ENCODE measurements at regions not wholly inside any gene's neighbourhood (a gene's known extent, or its start where the extent isn't known, plus 50 kb on each side); places are given as distances from the start of the nearest gene placed in this dataset.
A peak's percentile ranks its signal among the peaks of the same experiment; 100 is the strongest.

DNA sequence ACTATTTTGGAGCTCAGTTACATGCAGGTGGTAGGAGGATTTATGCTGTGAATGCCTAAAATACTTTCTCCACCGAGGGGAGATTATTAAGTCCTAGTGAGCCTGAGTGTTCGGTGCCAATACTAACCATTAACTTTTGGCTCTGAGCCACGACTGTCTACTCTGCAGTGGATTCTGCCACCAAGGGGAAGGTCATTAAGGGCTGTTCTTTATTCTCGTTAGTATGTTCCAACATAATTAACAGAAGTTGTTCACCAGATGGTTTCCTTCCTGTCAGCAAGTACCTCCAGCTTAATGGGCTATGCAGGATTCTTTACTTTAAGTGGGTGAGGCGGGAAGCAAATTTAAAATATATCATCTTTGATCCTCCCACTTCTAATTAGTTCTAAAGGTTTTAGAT is 326.3 kb downstream of the BMP4 start:
- no peak for DNase-seq (ENCODE audit: insufficient read length, low spot score)
- no peak for FAIRE-seq
- TF ChIP-seq POLR2AphosphoS5 (IDR thresholded peaks at IDR 0.05; ENCODE audit: low read depth, low read length): no peak
- TF ChIP-seq TAF1 (IDR thresholded peaks at IDR 0.05; ENCODE audit: low read depth, low read length): no peak
- no peak for TF ChIP-seq SPI1 (IDR thresholded peaks at IDR 0.05; ENCODE audit: low read depth, low read length)
- no peak for TF ChIP-seq POU2F2 (IDR thresholded peaks at IDR 0.05; ENCODE audit: low read depth, low read length)
- no peak for TF ChIP-seq POLR2A (IDR thresholded peaks at IDR 0.05; ENCODE audit: low read depth, low read length)
- no peak for TF ChIP-seq PAX5 (IDR thresholded peaks at IDR 0.05; ENCODE audit: insufficient read depth, low read length, severe bottlenecking)

DNA sequence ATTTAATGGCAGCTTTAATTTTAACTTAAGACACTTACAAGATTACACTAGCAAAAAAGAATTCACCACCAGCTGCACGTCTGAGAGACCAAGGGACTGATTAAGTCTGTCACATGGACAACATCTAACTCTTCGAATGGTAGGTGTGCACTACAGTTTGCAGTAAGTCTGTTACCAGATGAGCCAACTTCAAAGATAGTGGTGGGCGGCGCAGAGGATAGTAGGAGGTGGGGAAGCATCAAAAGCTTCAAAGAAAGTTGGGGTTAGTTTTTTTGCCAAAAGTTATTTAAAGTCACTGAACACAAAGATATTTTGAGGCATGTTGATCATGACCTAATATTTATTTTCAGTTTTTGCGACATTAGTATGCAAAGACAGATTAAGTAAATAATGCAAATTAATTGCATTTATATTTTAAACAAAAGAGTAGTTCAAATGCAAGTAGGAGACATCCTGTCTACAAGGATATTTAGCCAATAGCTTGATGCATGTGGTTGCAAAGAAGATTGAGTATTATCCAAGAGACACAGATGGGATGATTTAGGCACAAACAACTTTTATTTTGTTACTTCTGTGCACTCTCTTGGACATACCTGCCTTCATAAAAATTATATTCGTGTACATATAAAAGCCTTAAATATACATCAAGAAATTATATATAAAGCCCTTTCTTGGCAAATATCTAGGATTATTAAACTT is 327.7 kb downstream of the BMP4 start:
- FAIRE-seq: no peak
- TF ChIP-seq POLR2A (IDR thresholded peaks at IDR 0.05; ENCODE audit: low read depth, low read length): no peak
- TF ChIP-seq SPI1 (IDR thresholded peaks at IDR 0.05; ENCODE audit: low read depth, low read length): no peak
- no peak for TF ChIP-seq POLR2AphosphoS5 (IDR thresholded peaks at IDR 0.05; ENCODE audit: low read depth, low read length)
- no peak for TF ChIP-seq TAF1 (IDR thresholded peaks at IDR 0.05; ENCODE audit: low read depth, low read length)
- no peak for TF ChIP-seq POU2F2 (IDR thresholded peaks at IDR 0.05; ENCODE audit: low read depth, low read length)
- TF ChIP-seq PAX5 (IDR thresholded peaks at IDR 0.05; ENCODE audit: insufficient read depth, low read length, severe bottlenecking): no peak

DNA sequence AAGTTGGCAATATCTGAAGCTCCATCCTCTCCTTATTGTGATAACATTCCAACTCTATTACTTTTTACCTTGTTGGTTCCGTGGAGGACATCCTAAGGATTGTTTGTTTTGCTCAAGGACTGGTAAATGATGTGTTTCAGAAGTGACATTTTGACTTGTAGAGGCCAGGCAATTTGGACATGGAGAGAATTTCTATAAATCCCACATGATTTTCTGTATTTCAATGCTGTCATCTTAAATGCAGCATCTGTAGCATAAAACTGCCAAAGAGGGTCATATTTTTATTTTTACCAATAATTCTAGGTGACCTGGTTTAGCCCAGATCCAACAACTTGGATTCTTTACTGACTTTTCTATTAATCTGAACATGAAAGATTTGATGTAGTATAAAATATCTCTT is 328.4 kb downstream of the BMP4 start:
- no peak for FAIRE-seq
- TF ChIP-seq SPI1 (IDR thresholded peaks at IDR 0.05; ENCODE audit: low read depth, low read length): no peak
- no peak for TF ChIP-seq POLR2A (IDR thresholded peaks at IDR 0.05; ENCODE audit: low read depth, low read length)
- no peak for TF ChIP-seq TAF1 (IDR thresholded peaks at IDR 0.05; ENCODE audit: low read depth, low read length)
- TF ChIP-seq PAX5 (IDR thresholded peaks at IDR 0.05; ENCODE audit: insufficient read depth, low read length, severe bottlenecking): no peak
- no peak for TF ChIP-seq POLR2AphosphoS5 (IDR thresholded peaks at IDR 0.05; ENCODE audit: low read depth, low read length)
- no peak for TF ChIP-seq POU2F2 (IDR thresholded peaks at IDR 0.05; ENCODE audit: low read depth, low read length)
- no peak for DNase-seq (ENCODE audit: insufficient read length, low spot score)

More for the DNA sequence above, 327.7 kb downstream of the BMP4 start:
- no peak for DNase-seq (ENCODE audit: insufficient read length, low spot score)

DNA sequence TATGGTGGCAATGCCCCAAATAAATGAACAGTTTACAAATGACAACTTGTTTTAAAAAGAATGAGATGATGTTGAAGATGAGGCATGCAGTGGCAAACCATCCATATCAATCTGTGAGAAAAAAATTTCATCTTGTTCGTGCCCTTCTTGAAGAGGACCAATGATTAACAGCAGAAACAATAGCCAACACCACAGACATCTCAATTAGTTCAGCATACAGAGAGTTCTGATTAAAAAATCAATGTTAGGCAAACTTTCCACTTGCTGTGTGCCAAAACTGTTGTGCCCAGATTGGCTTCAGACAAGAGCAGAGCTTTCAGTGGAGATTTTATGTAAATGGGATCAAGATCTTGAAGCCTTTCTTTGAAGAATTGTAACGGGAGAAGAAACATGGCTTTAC is 329.9 kb downstream of the BMP4 start:
- DNase-seq (ENCODE audit: insufficient read length, low spot score) (no peak), FAIRE-seq (no peak)
- TF ChIP-seq TAF1 (IDR thresholded peaks at IDR 0.05; ENCODE audit: low read depth, low read length) (no peak), POLR2A (IDR thresholded peaks at IDR 0.05; ENCODE audit: low read depth, low read length) (no peak), POLR2AphosphoS5 (IDR thresholded peaks at IDR 0.05; ENCODE audit: low read depth, low read length) (no peak), POU2F2 (IDR thresholded peaks at IDR 0.05; ENCODE audit: low read depth, low read length) (no peak), PAX5 (IDR thresholded peaks at IDR 0.05; ENCODE audit: insufficient read depth, low read length, severe bottlenecking) (no peak), SPI1 (IDR thresholded peaks at IDR 0.05; ENCODE audit: low read depth, low read length) (no peak)

DNA sequence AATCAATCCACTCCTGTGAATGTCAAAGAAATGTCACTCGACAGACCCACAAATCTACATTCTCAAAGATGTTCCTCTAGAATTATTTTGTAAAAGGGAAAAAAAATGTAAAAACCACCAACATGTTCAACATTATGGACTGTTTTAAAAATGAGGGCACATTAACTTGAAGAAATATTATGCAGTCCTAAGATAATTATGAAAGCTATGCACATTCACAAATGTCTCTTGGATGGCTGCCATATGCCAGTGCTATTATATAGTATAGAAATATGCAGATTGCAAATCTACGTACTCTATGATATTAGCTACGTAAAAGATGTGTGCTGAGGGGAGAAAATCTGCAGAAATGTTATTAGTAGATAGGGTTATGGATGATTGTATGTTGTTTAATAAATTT is 334.2 kb downstream of the BMP4 start:
- DNase-seq (ENCODE audit: insufficient read length, low spot score) (no peak), FAIRE-seq (no peak)
- no peak for TF ChIP-seq TAF1 (IDR thresholded peaks at IDR 0.05; ENCODE audit: low read depth, low read length)
- TF ChIP-seq POU2F2 (IDR thresholded peaks at IDR 0.05; ENCODE audit: low read depth, low read length): no peak
- TF ChIP-seq PAX5 (IDR thresholded peaks at IDR 0.05; ENCODE audit: insufficient read depth, low read length, severe bottlenecking): no peak
- TF ChIP-seq SPI1 (IDR thresholded peaks at IDR 0.05; ENCODE audit: low read depth, low read length): no peak
- TF ChIP-seq POLR2AphosphoS5 (IDR thresholded peaks at IDR 0.05; ENCODE audit: low read depth, low read length): no peak
- TF ChIP-seq POLR2A (IDR thresholded peaks at IDR 0.05; ENCODE audit: low read depth, low read length): no peak

DNA sequence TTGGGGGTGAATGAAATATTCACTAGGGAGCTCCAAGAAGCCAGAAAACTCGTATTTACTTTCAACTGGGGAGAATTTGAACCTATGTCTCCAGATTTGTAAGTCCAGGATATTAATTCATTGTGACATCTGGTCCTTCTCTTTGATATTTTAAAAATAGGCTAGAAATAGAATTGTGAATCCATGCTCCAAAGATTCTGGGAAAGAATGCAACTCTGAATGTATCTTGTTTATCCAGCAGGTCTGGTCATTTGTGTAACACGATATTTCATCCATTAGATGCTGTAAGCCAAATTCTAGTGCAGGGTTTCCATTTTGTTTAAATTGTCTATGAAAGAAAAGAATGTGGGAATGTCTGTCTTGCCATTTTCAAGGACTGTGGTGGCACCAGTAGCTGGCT is 334.7 kb downstream of the BMP4 start:
- no peak for FAIRE-seq

DNA sequence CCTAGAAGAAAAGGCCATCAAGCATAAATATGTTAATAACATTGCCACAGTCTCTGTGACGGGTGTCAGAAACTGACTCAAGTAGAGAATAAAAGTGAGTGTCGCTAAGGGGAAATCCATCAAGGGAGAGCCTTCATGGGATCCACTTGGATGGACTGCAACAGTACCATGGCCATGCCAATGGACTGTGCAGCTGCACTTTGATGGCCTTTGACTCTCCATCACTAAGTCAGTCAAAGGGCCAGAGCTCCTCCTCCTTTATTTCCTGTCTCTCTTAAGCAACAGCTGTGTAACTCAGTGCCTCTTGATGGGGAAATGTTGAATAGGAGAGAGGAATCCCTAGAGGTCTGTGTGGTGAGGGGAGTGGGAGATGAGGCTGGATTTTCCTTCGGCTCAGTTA is 335.2 kb downstream of the BMP4 start:
- no peak for DNase-seq (ENCODE audit: insufficient read length, low spot score)
- peak; percentile 70 for FAIRE-seq
- TF ChIP-seq TAF1 (IDR thresholded peaks at IDR 0.05; ENCODE audit: low read depth, low read length) (no peak), POLR2AphosphoS5 (IDR thresholded peaks at IDR 0.05; ENCODE audit: low read depth, low read length) (no peak), POU2F2 (IDR thresholded peaks at IDR 0.05; ENCODE audit: low read depth, low read length) (no peak), PAX5 (IDR thresholded peaks at IDR 0.05; ENCODE audit: insufficient read depth, low read length, severe bottlenecking) (no peak), POLR2A (IDR thresholded peaks at IDR 0.05; ENCODE audit: low read depth, low read length) (no peak), SPI1 (IDR thresholded peaks at IDR 0.05; ENCODE audit: low read depth, low read length) (no peak)

More for the DNA sequence above, 334.7 kb downstream of the BMP4 start:
- DNase-seq (ENCODE audit: insufficient read length, low spot score): no peak
- TF ChIP-seq PAX5 (IDR thresholded peaks at IDR 0.05; ENCODE audit: insufficient read depth, low read length, severe bottlenecking) (no peak), TAF1 (IDR thresholded peaks at IDR 0.05; ENCODE audit: low read depth, low read length) (no peak), POU2F2 (IDR thresholded peaks at IDR 0.05; ENCODE audit: low read depth, low read length) (no peak), POLR2A (IDR thresholded peaks at IDR 0.05; ENCODE audit: low read depth, low read length) (no peak), POLR2AphosphoS5 (IDR thresholded peaks at IDR 0.05; ENCODE audit: low read depth, low read length) (no peak), SPI1 (IDR thresholded peaks at IDR 0.05; ENCODE audit: low read depth, low read length) (no peak)

DNA sequence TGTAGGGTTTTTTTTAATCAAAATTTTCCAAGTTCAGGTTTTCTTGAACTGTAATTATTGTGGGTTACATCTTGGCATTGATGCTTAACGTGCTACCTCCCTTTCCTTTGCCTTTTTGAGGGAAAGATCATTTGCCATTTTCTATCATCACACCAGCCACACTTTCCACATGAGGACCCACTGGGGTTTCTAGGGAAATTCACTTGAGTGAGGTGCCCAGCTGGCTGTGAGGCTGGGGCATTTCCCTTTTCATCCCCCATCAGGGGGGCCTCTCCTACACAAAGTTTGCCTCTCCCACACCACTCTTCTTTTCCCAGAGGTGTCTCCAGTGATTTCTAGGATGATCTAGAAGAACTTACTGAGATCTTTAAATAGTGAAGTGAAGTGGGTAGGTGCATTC is 335.7 kb downstream of the BMP4 start:
- FAIRE-seq (no peak), DNase-seq (ENCODE audit: insufficient read length, low spot score) (no peak)
- no peak for TF ChIP-seq PAX5 (IDR thresholded peaks at IDR 0.05; ENCODE audit: insufficient read depth, low read length, severe bottlenecking)
- no peak for TF ChIP-seq POLR2AphosphoS5 (IDR thresholded peaks at IDR 0.05; ENCODE audit: low read depth, low read length)
- TF ChIP-seq POLR2A (IDR thresholded peaks at IDR 0.05; ENCODE audit: low read depth, low read length): no peak
- no peak for TF ChIP-seq POU2F2 (IDR thresholded peaks at IDR 0.05; ENCODE audit: low read depth, low read length)

DNA sequence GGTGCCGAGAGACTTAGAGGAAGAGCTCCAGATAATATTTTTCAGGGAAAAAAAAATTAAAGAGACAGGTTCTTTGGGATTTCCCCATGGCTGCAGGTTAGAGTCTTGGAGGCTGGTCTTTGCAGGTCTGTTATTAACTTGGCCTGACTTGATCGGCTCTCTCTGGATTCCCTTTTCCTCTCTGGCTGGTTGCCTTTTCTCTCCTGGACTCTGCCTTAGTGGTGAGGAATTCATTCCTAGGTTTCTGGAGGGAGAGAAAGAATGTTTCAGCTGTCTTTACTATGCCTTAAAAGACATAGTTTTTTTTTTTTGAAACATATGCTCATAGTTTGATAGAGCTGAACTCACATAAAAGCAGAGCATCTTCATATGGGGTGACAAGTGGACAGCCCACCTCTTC is 336.3 kb downstream of the BMP4 start:
- DNase-seq (ENCODE audit: insufficient read length, low spot score) (no peak), FAIRE-seq (no peak)
- TF ChIP-seq SPI1 (IDR thresholded peaks at IDR 0.05; ENCODE audit: low read depth, low read length): no peak
- no peak for TF ChIP-seq PAX5 (IDR thresholded peaks at IDR 0.05; ENCODE audit: insufficient read depth, low read length, severe bottlenecking)
- no peak for TF ChIP-seq POLR2A (IDR thresholded peaks at IDR 0.05; ENCODE audit: low read depth, low read length)
- TF ChIP-seq TAF1 (IDR thresholded peaks at IDR 0.05; ENCODE audit: low read depth, low read length): no peak
- TF ChIP-seq POU2F2 (IDR thresholded peaks at IDR 0.05; ENCODE audit: low read depth, low read length): no peak
- TF ChIP-seq POLR2AphosphoS5 (IDR thresholded peaks at IDR 0.05; ENCODE audit: low read depth, low read length): no peak
